Skin epidermis (tissue), 12 donors: ENCODE measurements at regions not wholly inside any gene's neighbourhood (a gene's known extent, or its start where the extent isn't known, plus 50 kb on each side); places are given as distances from the start of the nearest gene placed in this dataset.
"Not testable (repeated sequence)": the region's sequence is repeated elsewhere in the genome, so short reads cannot be mapped to it uniquely, and the experiment has no call there.

Experiments
- H3K27ac ChIP-seq, 21 experiments: fragments of 200-600 bp; sonication (generic) in 11 of 21; one replicate each; pipeline ENCODE4 v1.5.0; 2020; ENCODE audit warnings: mild to moderate bottlenecking in 3 of 21, inconsistent platforms in 2 of 21, moderate library complexity in 2 of 21
- H3K4me3 ChIP-seq, 7 experiments: fragments of 200-600 bp; sonication (generic) in 2 of 7; one replicate each; pipeline ENCODE4 v1.5.0; 2020; ENCODE audit warnings: inconsistent platforms in 2 of 7, mild to moderate bottlenecking in 2 of 7, moderate library complexity in 1 of 7

DNA sequence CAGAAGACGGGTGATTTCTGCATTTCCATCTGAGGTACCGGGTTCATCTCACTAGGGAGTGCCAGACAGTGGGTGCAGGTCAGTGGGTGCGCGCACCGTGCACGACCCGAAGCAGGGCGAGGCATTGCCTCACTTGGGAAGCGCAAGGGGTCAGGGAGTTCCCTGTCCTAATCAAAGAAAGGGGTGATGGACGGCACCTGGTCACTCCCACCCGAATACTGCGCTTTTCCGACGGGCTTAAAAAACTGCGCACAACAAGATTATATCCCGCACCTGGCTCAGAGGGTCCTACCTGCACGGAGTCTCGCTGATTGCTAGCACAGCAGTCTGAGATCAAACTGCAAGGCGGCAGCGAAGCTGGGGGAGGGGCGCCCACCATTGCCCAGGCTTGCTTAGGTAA lies 1403.1 kb downstream of the REEP3 start:
- H3K27ac ChIP-seq, H3K4me3 ChIP-seq: not testable (repeated sequence)

DNA sequence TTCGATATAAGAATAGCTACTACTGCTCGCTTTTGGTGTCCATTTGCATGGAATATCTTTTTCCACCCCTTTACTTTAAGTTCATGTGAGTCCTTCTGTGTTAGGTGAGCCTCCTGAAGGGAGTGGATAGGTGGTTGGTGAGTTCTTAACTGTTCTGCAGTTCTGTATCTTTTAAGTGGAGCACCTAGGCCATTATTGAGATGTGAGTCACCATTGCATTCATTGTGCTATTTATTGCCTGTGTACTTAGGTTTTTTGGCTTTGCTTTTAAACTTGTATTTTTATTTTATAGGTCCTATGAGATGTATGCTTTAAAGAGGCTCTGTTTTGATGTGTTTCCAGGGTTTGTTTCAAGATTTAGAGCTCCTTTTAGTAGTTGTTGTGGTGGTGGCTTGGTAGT lies 1430.8 kb downstream of the REEP3 start:
- no peak overlapping the region for H3K4me3 ChIP-seq

DNA sequence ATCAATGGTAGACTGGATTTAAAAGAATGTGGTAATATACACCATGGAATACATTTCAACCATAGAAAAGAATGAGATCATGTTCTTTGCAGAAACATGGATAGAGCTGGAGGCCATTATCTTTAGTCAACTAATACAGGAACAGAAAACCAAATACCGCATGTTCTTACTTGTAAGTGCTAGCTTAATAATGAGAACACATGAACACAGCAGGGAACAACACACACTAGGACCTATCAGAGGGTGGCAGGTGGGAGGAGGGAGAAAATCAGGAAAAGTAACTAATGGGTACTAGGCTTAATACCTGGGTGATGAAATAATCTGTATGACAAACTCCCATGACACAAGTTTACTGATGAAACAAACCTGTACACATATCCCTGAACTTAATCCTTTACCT lies 1435.2 kb downstream of the REEP3 start:
- no peak overlapping the region for H3K27ac ChIP-seq
- no peak overlapping the region for H3K4me3 ChIP-seq

More for the DNA sequence above, 1430.8 kb downstream of the REEP3 start:
- H3K27ac ChIP-seq = no peak overlapping the region

DNA sequence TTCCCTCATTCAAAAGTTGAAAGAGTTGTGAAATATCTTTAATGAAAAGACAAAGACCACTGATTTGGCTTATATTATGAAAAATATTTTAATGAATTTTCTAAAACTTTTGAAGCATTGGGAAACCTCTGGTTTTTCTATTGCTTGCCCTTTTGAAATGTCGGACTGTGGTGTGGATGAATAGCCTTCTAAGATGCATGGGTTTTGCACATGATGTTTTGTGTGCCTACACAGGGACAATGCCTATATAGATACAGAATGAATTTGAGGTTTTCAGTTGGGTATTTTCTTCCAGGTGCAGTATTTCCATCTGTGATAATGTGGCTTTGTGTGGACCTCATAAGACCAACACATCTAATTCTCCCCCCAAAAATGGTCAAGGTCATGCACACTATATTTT lies 1437.9 kb downstream of the REEP3 start:
- Histone ChIP-seq H3K27ac (no peak overlapping the region), H3K4me3 (no peak overlapping the region)

DNA sequence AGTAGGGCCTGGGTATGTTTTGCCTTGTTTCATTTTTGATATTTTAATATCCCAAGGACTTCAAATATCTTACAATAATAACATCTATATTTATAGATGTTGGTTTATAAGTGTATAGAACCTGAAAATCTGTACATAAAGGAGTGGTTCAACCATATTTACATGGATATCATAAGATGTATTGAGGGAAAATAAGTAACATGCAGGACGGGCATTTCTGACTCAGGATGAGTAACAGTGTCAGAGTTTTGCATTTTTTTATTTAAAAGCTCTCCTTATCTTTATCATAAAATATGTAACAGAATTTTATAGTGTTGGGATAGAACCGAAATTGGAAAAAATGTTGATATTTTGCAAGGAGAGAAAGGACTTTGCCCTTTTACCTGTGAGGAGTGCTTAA lies 1438.7 kb downstream of the REEP3 start:
- H3K4me3 ChIP-seq = no peak overlapping the region

DNA sequence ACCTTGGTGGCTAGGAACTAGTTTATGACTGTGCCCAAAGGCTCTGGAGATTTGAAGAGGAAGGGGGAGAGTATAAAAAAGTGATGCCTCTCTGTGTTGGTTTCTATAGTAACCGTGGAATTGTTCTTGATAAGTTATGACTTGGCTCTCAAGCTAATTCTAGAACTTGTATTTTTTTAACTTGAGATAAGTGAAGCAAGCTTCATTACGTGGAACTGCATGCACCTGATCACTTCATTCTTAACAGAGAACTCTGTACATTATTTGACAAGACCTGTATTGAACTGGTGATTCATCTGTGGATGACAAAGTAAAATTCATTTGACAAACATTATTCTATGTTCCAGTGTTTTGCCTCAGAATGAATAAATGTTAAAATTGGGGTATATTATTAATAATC lies 1452.2 kb downstream of the REEP3 start:
- H3K4me3 ChIP-seq = no peak overlapping the region
- H3K27ac ChIP-seq = no peak overlapping the region

More for the DNA sequence above, 1438.7 kb downstream of the REEP3 start:
- H3K27ac ChIP-seq = no peak overlapping the region

DNA sequence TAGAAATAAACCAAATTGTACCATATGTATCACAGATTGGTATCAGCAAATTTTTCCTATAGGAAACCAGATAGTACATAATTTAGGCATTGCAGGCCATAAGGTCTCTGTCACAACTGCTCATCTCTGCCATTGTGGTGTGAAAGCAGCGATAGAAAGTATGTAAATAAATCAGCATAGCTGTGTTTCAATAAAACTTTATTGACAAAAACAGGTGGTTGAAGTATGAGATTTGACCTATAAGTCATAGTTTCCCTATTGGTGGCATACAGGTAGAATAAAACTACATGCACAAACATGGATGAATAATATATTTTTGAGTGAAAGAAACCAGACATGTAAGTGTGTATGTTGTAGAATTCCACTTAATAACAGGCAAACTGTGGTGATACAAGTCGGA lies 1454.9 kb downstream of the REEP3 start:
- no peak overlapping the region for H3K4me3 ChIP-seq
- no peak overlapping the region for H3K27ac ChIP-seq

DNA sequence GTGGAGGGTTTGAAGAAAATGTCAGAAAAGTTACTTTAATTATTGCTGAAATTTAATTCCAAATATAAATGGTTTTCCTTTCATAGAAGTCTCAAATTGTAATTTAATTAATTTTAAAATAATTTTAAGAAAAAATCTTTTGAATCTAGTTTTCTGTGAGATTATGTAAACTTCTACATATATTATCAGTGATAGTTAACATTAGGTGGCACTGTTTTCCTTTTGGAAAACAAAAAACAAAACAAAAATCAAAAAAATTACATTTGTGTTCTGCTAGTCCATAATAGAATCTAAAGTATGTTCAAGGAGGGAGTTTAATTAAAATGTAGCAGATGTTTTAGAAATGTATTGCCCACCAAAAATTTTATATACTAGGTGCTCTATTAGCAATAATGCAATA lies 1456.7 kb downstream of the REEP3 start:
- Histone ChIP-seq H3K27ac (no peak overlapping the region), H3K4me3 (no peak overlapping the region)

DNA sequence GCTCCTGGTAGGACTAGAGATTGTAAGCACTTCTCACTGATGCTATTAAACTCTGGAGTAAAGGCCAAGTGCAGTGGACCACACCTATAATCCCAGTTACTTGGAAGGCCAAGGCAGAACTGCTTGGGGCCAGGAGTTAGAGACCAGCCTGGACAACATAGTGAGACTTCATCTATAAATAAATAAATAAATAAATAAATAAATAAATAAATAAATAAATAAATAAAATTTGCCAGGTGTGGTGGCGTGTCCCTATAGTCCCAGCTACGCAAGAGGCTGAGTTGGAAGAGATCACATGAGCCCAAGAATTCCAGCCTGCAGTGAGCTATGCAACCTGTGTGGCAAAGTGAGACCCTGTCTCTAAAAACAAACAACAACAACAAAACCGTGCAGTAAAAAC lies 1475.7 kb downstream of the REEP3 start:
- H3K4me3 ChIP-seq = no peak overlapping the region
- no peak overlapping the region for H3K27ac ChIP-seq

DNA sequence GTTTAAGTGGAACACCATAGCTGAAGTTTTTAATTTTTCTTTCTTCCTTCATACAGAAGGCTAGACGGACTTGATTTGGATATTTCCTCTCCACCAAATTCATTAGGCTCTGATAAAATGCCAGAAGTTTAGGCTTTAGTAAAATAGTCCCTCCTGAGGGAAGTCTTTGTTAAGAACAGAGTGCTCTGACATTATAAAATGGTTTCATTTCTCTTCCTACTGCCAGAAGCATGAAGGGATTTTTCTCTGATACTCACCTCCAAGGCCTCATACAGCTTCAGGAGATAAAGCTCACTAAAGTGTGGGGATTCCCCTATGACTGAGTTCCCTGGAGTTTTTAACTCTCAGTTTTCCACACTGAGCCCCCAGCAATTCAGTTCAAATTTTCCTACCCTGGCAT lies 1489.6 kb downstream of the REEP3 start:
- no peak overlapping the region for H3K27ac ChIP-seq
- no peak overlapping the region for H3K4me3 ChIP-seq

DNA sequence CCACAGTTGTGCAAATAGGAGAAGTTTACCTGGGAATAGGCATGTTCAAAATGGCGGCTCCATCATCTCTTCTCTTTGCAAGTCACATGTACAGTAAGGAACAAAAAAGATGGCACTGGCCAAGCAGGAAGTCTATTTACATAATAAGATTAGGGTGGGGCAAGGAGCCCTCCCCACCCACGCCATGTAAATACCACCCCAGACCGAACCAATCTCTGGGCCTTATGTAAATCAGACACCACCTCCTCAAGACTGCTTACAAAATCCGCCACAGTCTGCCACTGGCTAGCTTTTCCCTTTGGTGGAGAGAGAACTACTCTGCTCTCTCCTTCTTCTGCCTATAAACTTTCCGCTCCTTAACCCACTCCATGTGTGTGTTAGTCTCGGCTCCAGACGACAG lies 1496.3 kb downstream of the REEP3 start:
- Histone ChIP-seq H3K4me3 (no peak overlapping the region), H3K27ac (no peak overlapping the region)

DNA sequence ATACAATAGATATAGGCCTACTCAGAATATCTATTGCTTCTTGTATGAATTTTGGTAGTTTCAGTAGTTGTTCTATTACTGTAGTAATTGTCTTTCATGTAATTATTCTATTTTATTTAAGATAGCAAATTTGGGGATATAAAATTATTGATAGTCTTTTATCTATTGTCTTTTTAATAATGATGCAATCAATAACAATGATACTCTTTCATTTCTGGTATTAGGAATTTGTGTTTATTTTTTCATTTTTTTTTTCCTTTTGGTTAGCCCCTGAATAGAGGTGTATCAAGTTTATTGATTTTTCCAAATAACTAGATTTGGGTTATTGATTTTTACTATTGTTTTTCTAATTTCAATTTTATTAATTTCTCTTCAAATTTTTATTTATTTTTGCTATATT lies 1503.7 kb downstream of the REEP3 start:
- no peak overlapping the region for H3K27ac ChIP-seq
- no peak overlapping the region for H3K4me3 ChIP-seq

DNA sequence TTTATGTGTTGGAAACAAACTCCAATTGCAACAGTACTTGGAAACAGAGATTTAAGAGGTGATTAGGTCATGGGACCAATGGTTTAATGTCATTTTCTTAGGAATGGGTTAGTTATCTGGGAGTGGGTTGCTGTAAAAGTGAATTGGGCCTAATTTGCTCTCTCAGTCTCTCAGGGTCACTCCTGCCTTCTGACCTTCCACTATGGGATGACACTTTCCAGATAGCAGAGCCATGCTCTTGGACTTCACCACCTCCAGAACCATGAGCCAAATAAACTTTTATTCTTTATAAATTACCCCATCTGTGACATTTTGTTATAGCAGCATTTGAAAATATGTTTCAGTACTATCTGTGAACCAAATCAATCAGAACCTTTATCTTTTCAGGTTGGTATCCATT lies 1509.1 kb downstream of the REEP3 start:
- Histone ChIP-seq H3K27ac (no peak overlapping the region), H3K4me3 (no peak overlapping the region)

DNA sequence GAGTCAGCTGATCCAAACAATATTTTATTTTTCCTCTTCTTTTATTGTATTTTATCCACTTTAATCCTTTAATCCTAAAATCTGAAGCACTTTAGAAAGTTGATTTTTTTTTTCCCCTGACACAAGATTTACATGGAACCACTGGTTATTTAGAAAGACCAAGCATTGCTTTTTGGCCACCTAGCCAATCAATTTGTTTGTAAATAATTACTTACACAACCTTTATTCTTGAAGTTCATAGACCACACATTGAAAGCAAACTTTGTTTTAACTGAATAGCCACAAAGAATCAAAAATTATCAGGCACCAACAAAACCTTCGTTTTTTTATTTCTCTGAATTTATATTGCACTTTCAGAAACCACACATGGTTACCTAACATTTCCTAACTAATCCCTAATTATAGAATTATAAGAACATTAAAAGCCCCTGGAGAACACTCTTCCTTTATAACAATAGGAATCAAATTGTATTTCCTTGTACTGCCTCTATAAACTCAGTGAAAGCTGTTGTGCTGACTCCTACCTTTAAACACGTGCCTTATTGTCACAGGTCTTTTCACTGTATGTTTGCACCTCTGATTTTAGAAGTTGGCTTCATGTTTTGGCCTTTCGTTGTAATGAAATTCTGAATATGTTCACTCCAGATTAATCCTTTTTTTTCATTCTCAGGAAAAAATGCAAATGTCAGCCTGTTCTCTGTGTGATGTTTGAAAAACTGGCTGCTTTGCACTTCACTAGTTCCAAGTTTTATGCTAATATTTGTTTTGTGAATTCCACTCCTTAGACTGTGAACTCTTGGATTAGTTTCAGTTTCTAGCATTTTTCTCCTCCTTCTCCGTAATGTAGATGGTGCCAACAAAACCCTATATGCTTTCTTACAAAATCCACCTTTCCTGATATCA lies 1511.9 kb downstream of the REEP3 start:
- no peak overlapping the region for H3K27ac ChIP-seq
- H3K4me3 ChIP-seq = no peak overlapping the region

DNA sequence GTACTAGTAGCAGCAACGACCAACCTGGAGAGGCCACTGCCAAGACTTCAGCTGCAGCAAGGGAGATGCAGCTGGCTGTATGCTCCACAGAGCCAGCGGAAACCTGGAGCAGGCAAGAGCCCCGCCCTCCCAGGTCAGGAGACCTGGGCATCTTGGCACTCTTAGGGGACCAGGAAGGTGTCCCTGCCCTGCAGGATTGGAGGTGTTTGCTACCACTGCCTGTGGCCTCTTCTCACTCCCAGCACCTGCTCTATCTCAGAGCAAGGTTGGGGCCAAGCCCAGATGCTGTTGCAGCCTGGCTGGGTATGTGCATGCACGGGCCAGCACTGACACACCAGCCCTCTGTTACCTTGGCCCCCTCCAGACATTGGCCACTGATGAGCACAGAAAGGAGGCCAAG lies 1512.8 kb downstream of the REEP3 start:
- H3K27ac ChIP-seq = no peak overlapping the region
- H3K4me3 ChIP-seq = no peak overlapping the region

DNA sequence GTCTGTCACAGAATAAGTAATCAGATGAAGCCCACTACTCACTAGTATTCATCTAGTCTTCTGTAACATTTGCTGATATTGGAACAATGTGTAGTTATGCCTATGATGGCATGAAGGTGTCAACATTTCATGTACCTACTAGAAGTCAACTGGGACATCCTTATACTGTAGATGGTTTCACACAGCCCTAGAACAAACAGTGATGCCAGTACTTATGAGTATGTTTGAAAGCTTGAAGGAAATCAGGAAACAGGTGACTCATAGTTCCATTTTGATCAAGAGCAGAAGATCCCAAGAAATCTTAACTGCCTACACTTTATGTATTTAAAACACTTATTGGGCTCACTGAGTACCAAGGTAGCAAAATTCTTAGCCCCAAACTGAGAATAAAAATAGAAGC lies 1519.6 kb downstream of the REEP3 start:
- Histone ChIP-seq H3K27ac (no peak overlapping the region), H3K4me3 (no peak overlapping the region)

DNA sequence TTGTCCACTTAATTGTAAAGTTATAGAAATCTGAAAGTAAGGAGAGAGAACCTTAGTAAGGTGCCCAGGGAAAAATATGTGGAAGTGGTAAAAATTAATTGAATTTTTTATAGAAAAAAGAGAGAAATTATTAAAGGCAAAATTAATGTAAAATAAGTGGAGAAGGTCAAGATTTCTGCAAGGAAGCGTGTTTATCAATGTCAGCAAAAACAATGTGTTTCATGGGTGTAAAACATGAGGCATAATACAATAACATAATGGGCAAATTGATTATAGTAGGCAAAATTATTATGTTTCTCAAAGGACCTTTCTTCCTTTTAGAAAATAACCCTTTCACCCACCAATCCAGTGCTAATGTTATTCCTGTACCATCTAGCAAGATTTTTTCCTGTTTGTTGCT lies 1520.1 kb downstream of the REEP3 start:
- H3K4me3 ChIP-seq = no peak overlapping the region
- no peak overlapping the region for H3K27ac ChIP-seq

DNA sequence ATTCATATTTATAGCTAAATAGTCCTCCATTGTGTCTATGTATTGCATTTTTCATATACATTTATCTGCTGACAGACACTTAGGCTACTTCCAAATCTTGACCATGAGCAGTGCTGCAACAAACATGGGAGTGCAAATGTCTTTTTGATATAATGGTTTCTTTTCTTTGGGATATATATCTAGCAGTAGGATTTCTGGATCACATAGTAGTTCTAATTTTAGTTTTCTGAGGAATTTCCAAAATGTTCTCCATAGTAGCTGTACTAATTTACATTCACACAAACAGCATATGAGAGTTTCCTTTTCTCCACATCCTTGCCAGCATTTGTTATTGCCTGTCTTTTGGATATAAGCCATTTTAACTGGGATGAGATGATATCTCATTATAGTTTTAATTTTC lies 1521.3 kb downstream of the REEP3 start:
- no peak overlapping the region for H3K27ac ChIP-seq
- H3K4me3 ChIP-seq = no peak overlapping the region

DNA sequence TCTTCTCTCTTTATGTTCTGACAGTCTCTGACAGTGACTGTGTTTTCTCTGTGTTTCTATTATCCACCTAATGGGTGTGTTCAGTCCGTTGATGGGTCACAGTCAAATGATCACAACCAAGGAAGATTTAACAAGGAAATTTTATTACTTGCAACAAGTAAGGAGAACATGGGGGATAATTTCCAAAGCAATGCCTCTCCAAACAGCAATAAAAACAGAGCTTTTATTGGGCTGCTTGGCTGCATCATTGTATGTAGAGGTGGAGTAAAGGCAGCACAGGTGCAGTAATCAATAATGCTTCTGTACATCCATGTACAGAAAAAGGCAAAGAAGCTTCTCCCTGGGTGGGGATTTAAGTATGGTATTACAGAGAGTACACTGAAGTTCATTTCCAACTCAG lies 1525.6 kb downstream of the REEP3 start:
- Histone ChIP-seq H3K4me3 (no peak overlapping the region), H3K27ac (no peak overlapping the region)

DNA sequence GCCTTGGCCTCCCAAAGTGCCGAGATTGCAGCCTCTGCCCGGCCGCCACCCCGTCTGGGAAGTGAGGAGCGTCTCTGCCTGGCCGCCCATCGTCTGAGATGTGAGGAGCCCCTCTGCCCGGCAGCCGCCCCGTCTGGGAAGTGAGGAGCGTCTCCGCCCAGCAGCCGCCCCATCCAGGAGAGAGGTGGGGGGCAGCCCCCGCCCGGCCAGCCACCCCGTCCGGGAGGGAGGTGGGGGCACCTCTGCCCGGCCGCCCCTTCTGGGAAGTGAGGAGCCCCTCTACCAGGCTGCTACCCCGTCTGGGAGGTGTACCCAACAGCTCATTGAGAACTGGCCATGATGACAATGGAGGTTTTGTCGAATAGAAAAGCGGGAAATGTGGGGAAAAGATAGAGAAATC lies 1530.9 kb downstream of the REEP3 start:
- H3K27ac ChIP-seq, H3K4me3 ChIP-seq: not testable (repeated sequence)

DNA sequence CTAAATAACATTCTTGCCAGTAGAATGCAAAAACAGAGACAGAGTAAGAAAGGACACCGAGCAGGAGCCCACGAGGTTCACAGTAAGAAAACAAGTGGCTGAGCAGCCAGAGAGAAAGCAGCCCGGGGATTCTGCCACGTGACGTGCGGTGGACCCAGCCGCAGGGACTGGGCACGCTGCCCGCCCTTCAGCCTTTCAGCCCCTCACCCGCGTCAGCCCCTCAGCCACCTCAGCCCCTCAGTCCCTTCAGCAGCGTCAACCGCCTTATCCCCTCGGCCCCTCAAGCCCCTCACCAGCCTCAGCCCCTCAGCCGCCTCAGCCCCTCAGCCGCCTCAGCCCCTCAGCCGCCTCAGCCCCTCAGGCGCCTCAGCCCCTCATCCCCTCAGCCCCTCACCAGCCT lies 1532.2 kb downstream of the REEP3 start:
- not testable (repeated sequence) for H3K27ac ChIP-seq, H3K4me3 ChIP-seq

DNA sequence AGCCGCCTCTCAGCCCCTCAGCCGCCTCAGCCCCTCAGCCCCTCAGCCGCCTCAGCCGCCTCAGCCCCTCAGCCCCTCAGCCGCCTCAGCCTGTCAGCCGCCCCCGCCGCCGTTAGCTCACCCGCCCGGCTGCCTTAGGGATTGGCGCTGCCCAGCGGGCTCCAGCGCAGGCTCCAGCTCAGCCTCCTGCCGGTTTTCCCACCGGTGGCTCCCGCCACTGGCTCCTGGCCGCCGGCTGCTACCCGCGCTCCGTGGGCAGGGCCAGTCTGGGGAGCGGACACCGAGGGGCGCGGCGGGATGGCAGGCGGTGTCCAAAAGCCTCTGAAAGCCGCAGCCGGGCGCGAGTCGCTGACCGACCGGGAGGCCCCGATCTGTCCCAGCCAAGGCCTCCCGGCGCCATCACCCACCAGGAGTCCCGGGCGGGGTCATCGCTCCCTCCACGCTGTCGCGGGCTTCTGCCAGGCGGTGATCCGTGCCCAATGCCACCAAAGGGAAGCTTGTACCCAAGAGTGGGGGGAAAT lies 1532.7 kb downstream of the REEP3 start:
- H3K4me3 ChIP-seq = not testable (repeated sequence)

More for the DNA sequence above, 1532.7 kb downstream of the REEP3 start:
- not testable (repeated sequence) for H3K27ac ChIP-seq
